HAP-1 (cell line): ENCODE measurements at regions not wholly inside any gene's neighbourhood (a gene's known extent, or its start where the extent isn't known, plus 50 kb on each side); places are given as distances from the start of the nearest gene placed in this dataset.
"Not testable (repeated sequence)": the region's sequence is repeated elsewhere in the genome, so short reads cannot be mapped to it uniquely, and the experiment has no call there.

Experiments
- DNase-seq, 2 experiments: peaks; one replicate each; pipeline ENCODE4 v3.0.0-alpha.2; 2016 to 2020; ENCODE audit warnings: low spot score in 2 of 2
- H3K27me3 ChIP-seq: fragments of 250-450 bp; sonication (Bioruptor Pico); 2 replicates; pipeline ENCODE4 v1.5.1; 2020; ENCODE audit warnings: low read depth, mild to moderate bottlenecking, moderate library complexity
- H3K36me3 ChIP-seq: fragments of 250-450 bp; sonication (Bioruptor Pico); replicated peaks from 2 replicates; pipeline ENCODE4 v1.5.1; 2020; ENCODE audit warnings: mild to moderate bottlenecking
- H3K4me1 ChIP-seq: fragments of 250-450 bp; sonication (Bioruptor Pico); 2 replicates; pipeline ENCODE4 v1.5.1; 2020; ENCODE audit warnings: mild to moderate bottlenecking
- H3K4me3 ChIP-seq: fragments of 250-450 bp; sonication (Bioruptor Pico); 2 replicates; pipeline ENCODE4 v1.5.1; 2020; ENCODE audit warnings: mild to moderate bottlenecking, moderate library complexity
- H3K9me3 ChIP-seq: fragments of 250-450 bp; sonication (Bioruptor Pico); 2 replicates; pipeline ENCODE4 v1.5.1; 2020; ENCODE audit warnings: mild to moderate bottlenecking, moderate library complexity
- in situ Hi-C: fragments of 300-500 bp; cut with MboI; formaldehyde crosslinking; loops from 3 replicates; pipeline ENCODE4 v1.14.3; 2020; ENCODE audit warnings: low sequenced_read_pairs, inconsistent platforms, mixed read lengths

DNA sequence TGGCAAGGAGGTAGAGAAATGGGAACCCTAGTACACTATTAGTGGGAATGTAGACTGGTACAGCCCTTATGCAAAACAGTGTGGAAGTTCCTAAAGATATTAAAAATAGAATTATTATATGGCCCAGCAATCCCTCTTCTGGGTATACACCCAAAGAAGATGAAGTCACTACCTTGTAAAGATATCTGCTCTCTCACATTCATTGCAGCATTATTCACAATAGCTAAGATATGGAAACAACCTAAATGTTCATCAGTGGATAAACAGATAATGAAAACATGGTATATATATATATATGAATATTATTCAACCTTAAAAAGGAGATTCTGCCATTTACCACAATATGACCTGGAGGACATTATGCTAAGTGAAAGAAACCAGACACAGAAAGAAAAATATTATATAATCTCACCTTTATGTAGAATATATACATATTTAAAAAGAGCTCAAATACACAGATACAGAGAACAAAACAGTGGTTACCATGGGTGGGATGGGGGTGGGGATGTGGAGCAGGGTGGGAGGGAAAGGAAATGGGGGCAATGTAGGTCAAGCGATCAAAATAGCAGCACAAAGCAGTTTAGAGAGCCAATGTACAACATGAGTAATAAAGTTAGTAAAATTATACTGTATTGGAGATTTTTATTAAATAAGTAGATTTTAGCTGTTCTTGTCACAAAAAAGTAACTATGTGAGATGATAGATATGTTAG, 138.6 kb downstream of the SPRY1 start:
- Histone ChIP-seq H3K4me3 (no peak overlapping the region), H3K27me3 (no peaks in the 10 kb centered on the region; the same call in 1 of the 2 replicates), H3K4me1 (peaks cover 4% of the 10 kb centered on the region; the same call in 1 of the 2 replicates), H3K36me3 (no peaks in the 10 kb centered on the region), H3K9me3 (peaks cover 4% of the 10 kb centered on the region)
- in situ Hi-C loops: no loop called here
- no peak for DNase-seq

DNA sequence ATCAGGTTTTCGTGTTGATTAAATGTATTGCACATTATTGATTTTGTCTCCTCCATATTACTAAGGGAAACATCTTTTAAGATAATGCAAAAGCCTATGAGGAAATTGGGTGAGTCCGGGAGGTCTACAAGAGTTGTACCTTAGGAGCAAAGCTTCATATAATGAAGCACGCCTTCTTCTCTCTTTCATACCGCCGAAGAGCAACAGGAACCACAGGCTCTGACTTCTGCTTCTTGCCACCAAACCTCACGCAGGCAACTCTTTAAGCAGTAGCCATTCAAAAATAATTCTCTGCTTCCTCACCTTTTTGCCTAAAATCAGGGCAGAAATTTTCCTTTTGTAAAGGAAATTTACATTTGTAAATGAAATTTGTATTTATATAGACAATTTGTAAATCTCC, 139.6 kb downstream of the SPRY1 start:
- no peak for DNase-seq
- no peaks in the 10 kb centered on the region for H3K27me3 ChIP-seq
- H3K9me3 ChIP-seq: peaks cover 4% of the 10 kb centered on the region
- H3K4me3 ChIP-seq: no peak overlapping the region
- no peaks in the 10 kb centered on the region for H3K36me3 ChIP-seq
- H3K4me1 ChIP-seq: no peaks in the 10 kb centered on the region
- in situ Hi-C loops: no loop called here

DNA sequence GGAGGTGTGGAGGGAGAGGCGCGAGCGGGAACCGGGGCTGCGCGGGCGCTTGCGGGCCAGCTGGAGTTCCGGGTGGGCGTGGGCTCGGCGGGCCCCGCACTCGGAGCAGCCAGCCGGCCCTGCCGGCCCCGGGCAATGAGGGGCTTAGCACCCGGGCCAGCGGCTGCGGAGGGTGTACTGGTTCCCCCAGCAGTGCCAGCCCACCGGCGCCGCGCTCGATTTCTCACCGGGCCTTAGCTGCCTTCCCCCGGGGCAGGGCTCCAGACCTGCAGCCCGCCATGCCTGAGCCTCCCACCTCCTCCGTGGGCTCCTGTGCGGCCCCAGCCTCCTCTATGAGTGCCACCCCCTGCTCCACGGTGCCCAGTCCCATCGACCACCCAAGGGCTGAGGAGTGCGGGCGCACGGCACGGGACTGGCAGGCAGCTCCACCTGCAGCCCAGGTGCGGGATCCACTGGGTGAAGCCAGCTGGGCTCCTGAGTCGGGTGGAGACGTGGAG, 141.4 kb downstream of the SPRY1 start:
- H3K4me3 ChIP-seq, H3K9me3 ChIP-seq, H3K36me3 ChIP-seq, in situ Hi-C loops, DNase-seq, H3K27me3 ChIP-seq, H3K4me1 ChIP-seq: not testable (repeated sequence)

DNA sequence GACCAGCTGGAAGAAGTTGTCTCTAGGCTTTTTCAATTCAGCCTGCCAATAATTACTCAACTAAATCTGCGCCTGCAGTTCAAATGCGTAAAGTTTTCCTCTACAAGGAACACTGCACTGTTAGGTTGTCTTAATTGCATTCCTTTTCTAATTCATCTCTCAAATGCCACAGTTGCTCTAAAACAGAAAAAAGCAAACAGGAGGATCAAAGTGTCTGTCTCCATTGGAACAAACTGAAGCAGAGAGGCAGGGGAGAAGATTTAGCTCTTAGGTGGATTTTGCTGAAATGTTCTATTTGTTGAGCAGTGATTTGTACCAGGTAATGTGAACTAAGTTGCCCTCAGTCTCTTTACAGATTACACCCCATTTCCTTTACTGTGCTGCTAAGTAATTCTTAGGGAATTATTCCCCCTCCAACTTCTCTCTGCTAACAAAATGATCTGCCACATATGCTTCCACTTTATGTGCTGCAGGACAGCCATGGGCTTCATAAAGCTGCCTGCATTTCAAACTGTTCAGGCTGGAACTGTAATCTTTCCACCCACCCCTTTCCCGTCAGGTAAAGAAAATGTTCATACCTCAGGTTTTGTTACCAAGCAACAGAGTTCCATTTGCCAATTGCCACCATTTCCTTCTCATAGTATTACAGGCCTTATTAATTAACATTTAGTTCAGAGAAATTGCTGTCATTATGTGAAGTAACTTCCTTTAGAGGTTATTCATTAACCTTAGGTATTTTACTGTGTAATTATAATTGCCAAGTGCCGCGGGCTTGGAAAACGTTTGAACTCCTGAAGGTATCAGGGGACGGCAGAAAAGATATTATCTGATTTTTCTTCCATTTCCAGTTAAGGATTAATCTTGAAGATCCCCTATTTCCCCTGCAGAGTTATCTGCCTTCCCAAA, 149.3 kb downstream of the SPRY1 start:
- in situ Hi-C loops: no loop called here
- no peaks in the 10 kb centered on the region for H3K36me3 ChIP-seq
- H3K9me3 ChIP-seq: no peaks in the 10 kb centered on the region
- DNase-seq: no peak
- H3K27me3 ChIP-seq: no peaks in the 10 kb centered on the region
- no peak overlapping the region for H3K4me3 ChIP-seq
- H3K4me1 ChIP-seq: no peaks in the 10 kb centered on the region; the same call in 1 of the 2 replicates

DNA sequence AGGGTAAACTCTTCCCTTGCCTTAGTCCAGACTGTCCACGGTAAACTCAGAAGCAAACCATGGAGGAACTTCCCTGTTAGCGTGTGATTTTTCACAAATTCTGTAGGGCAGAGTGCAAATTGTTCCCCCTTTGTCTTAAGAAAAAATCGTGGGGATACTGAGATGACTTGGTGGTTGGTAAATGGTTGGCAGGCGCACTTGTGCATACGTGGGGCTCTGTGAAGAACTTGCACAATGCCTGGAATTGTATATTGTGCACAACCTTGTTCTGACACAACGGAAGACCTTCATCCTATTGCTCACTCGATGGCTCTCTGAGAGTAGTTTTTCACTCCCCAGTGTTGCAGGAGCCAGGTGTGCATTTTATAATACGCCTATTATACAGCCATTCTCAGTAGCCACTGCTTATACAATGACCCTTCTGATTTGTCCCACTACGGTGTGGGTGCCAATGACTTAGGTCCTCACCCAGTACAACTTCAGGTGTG, 150.0 kb downstream of the SPRY1 start:
- no peak for DNase-seq
- Histone ChIP-seq H3K9me3 (no peaks in the 10 kb centered on the region), H3K4me1 (no peaks in the 10 kb centered on the region; the same call in 1 of the 2 replicates), H3K4me3 (no peak overlapping the region), H3K36me3 (no peaks in the 10 kb centered on the region), H3K27me3 (no peaks in the 10 kb centered on the region)
- in situ Hi-C loops: no loop called here

DNA sequence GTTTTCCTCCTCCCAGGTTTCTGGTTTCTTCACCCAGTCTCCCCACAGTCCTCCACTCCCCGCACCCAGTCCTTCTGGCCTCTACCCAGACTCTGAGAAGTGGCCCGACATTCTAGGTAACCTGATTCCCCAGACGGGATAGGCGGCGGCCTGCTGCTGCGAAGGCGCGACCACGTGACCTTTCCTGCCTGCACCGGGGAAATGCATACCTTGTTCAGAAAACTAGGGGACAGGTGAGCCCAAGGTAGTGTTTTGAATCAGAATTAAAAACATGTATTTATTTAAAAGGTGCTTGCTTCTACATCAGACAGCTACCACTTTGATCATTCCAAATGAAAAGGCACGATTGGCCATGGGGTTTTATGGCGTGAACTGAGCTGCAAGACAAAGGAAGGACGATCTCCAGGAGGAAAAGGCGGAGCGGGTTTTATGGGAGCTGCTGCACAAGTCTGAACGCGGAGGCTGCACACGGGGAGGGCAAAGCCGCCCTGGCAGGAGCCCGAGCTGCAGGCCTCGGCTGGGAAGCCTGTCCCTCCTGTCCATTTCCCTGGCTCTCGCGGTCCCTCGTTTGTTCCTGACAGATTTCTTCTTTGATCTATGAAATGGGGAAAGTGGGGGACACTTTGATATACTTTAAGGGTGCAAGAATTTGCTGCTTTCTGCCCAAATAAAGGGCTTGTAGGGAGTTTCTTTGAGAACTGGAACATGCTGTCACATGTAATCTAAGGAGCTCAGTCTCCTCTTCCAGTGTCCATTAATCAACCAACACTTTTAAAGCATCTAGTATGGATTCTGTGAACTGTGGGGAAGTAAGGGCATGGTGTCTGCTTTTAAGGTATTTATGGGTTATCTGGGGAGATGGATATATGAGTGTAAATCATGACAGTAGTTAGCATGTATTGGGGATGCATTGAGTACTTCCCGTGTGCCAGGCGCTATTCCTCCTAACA, 150.9 kb downstream of the SPRY1 start:
- in situ Hi-C loops: no loop called here

DNA sequence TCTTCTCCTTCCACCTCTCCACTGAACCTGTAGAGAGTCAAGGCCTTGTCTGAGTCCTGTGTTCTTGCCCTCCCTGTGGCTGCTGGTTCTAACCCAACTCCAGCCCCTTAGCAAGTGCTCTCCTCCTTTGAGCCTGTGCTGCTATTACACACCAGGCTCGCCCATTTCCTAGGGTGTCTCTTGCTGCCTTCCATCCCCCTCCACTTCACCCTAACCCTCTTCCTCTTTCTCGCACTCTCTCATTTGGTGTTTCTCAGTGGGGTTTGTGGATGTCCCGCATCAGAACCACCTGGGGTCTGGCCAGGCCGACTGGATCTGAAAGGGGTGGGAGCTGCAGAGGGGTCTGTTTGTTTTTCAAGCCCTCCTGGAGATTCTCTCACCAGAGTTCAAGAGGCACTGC, 156.7 kb downstream of the SPRY1 start:
- in situ Hi-C loops: no loop called here

More for the DNA sequence above, 150.9 kb downstream of the SPRY1 start:
- no peaks in the 10 kb centered on the region for H3K27me3 ChIP-seq
- no peaks in the 10 kb centered on the region for H3K36me3 ChIP-seq
- no peaks in the 10 kb centered on the region for H3K9me3 ChIP-seq
- H3K4me3 ChIP-seq: no peak overlapping the region
- no peak for DNase-seq
- no peaks in the 10 kb centered on the region; the same call in 1 of the 2 replicates for H3K4me1 ChIP-seq

DNA sequence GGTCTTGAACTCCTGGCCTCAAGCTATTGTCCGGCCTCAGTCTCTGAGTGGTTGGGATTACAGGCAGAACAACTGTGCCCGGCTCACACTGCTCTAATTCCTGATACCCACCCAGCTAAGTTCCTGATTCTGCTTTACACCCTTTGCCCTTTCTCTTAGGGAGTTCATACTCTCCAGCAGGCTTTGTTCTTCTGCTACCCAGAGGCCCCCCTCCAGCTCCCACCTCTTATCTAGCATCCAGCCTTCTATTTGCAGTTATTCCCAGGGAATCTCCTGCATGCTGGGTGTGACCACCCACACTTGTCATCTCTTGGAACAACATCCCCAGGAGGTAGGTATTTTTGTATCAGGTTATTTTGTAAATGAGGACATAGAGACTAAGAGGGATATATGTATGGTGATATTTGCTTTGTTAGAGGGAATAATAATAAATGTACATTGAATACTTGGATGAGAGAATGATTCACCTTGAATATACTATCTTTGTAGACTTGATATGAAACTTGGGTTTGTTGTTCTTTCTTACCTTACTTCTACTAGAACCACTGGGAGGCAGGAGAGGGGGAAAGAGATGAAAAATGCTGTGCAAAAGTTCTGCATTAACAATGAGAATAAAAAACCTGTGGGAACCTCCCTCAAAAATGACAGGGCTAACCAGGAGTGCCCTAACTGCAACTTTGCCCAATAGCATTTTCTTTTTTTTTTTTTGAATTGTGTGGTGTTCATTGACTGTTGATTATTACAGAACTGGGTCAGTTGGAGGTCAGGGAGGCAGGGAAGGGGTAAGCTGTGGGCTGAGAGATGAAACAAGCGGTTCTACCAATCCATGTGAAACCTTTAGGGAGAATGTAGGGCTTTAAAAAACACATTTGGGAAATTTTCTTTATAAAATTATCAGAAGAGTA, 157.4 kb downstream of the SPRY1 start:
- Histone ChIP-seq H3K27me3 (no peaks in the 10 kb centered on the region), H3K4me1 (no peaks in the 10 kb centered on the region), H3K36me3 (no peaks in the 10 kb centered on the region), H3K9me3 (no peaks in the 10 kb centered on the region), H3K4me3 (no peak overlapping the region)
- in situ Hi-C loops: no loop called here
- DNase-seq: no peak

More for the DNA sequence above, 156.7 kb downstream of the SPRY1 start:
- Histone ChIP-seq H3K4me3 (no peak overlapping the region), H3K9me3 (no peaks in the 10 kb centered on the region), H3K27me3 (no peaks in the 10 kb centered on the region), H3K4me1 (no peaks in the 10 kb centered on the region), H3K36me3 (no peaks in the 10 kb centered on the region)
- no peak for DNase-seq

DNA sequence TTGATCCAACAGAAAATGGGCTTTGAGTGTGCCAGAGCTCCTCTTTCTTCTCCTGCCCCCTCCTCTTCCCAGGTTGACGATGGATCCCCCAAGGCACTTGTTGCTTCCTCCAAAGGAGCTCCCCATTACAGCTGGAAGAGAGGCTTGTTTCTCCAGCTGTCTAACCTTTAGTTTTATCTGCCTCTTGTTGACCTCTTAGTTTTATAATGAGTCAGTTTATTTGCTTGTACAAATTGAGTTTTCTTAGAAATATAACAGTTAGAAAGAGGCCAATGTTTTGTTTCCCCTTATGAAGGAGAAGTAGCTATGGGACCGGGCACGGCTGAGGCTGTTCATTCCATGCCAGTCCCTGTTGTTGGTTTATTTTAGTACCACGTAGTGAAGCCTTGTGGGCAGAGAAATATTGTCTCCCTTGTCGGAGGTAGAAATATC, 158.2 kb downstream of the SPRY1 start:
- no peak overlapping the region for H3K4me3 ChIP-seq
- in situ Hi-C loops: no loop called here
- no peaks in the 10 kb centered on the region for H3K4me1 ChIP-seq
- no peaks in the 10 kb centered on the region; the same call in 1 of the 2 replicates for H3K27me3 ChIP-seq
- DNase-seq: no peak
- no peaks in the 10 kb centered on the region for H3K9me3 ChIP-seq
- no peaks in the 10 kb centered on the region for H3K36me3 ChIP-seq

DNA sequence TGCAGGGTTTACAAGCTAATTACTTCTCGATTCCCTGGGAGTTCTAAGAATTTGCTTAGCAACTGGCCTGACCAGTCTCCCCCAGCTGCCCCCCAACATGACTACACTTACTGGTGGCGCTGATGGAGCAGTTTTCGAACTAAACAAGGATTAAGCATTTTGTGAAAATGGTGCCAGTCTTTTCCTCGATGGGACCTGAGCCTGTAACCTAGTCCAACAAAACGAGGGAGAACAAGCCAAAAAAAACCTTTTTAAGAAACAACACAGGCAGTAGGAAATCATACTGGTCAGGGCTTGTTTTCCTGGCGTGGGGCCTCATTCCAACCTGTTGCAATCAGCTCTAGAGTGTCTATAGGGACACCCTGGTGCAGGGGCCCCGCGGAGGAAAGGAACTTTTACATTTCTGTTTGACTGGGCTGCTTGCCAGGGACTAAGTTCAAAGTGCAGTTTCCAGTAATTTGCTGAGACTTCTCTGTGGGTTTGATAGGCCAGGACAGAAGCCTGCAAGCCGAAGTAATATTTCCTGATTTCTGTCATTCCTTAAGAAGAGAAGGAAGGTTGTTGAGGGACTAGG, 158.7 kb downstream of the SPRY1 start:
- DNase-seq: peak in 1 of 2 experiments; percentile 50
- Histone ChIP-seq H3K4me3 (no peak overlapping the region), H3K9me3 (no peaks in the 10 kb centered on the region), H3K4me1 (no peaks in the 10 kb centered on the region), H3K36me3 (no peaks in the 10 kb centered on the region), H3K27me3 (no peaks in the 10 kb centered on the region; the same call in 1 of the 2 replicates)
- in situ Hi-C loops: no loop called here

DNA sequence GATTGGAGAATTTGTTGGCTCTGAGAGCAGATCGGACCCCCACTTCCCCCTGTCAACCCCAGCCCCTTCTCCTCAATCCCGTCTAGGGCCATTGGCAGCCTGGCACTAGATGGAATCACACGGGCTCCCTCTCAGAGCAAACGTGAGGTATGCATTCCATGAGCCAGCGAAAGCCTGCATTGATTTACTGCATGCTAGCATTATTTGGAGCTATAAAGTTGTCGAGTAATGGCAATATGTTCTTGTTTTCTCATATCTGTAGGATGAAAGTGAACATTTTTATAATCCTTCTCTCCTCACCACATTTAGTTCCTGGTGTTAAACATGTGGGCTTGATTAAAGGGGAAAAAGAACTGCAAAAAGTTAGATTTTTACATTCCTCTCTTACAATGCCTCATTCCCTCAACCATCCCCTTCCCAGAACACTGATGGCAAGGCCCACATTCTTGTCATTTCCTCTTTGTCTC, 159.2 kb downstream of the SPRY1 start:
- no peaks in the 10 kb centered on the region for H3K4me1 ChIP-seq
- in situ Hi-C loops: no loop called here
- no peak for DNase-seq

DNA sequence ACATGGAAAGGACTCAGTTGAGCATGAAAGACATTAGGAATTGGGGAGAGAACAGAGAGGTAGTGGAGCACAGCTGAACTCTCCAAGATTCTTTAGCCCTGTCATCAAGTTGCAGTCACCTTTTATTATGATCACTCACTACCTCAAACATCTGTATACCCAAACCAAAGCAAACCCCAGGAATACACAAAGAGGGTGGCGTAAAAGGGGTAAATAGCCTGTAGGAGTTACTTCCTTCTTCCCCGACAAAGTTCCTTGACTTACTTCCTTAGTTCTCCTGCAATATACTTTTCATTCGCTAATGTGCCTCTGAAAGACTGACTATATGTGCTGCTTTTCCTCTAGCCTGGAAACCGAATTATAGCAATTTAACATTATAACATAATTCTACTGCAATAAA, 159.9 kb downstream of the SPRY1 start:
- Histone ChIP-seq H3K27me3 (no peaks in the 10 kb centered on the region; the same call in 1 of the 2 replicates), H3K4me3 (no peak overlapping the region), H3K36me3 (no peaks in the 10 kb centered on the region), H3K4me1 (no peaks in the 10 kb centered on the region), H3K9me3 (no peaks in the 10 kb centered on the region)
- in situ Hi-C loops: no loop called here
- no peak for DNase-seq

More for the DNA sequence above, 159.2 kb downstream of the SPRY1 start:
- Histone ChIP-seq H3K4me3 (no peak overlapping the region), H3K27me3 (no peaks in the 10 kb centered on the region; the same call in 1 of the 2 replicates), H3K36me3 (no peaks in the 10 kb centered on the region), H3K9me3 (no peaks in the 10 kb centered on the region)
